Stimulated activated CD4-positive, alpha-beta T cell treated with anti-CD3 and anti-CD28 coated beads, Interleukin-1b, Interleukin-23, amount 100 ng/mL, for 4 hours (primary cell): ENCODE measurements at regions not wholly inside any gene's neighbourhood (a gene's known extent, or its start where the extent isn't known, plus 50 kb on each side); places are given as distances from the start of the nearest gene placed in this dataset.

Experiments
- DNase-seq, 2 donors: peaks; one replicate each; pipeline ENCODE4 v3.0.0-alpha.2; 2020; ENCODE audit warnings: low read depth in 2 of 2

DNA sequence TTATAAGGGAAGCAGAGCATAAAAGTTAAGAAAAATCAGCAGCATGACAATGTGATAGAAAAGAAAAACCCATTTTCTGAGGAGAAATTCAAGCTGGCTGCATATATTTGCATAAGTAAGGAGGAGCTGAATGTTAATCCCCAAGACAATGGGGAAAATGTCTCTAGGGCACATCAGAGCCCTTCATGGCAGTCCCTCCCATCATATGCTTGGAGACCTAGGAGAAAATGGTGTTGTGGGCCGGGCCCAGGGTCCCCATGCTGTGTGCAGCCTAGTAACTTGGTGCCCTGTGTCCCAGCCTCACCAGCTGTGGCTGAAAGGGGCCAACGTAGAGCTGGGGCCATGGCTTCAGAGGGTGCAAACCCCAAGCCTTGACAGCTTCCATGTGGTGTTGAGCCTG lies 100.6 kb upstream of the PLPPR4 start:
- no peak for DNase-seq

DNA sequence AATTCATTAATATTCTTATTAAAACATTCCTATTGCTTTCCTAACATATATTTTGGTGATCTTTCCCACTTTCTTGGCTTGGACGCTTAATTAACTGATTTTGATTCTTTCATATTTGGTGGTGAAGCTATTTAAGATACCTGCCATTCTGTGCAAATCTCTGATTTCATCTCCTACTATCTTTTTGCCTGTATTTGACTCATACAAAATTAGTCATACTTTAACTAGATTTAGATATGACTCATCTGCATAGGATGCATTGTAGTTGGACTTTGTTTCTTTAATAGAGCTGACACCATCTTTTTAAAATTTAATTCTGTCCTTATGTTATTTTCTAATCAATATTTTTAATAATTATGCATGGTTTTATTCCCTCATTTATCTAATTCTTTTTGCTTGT lies 93.8 kb upstream of the PLPPR4 start:
- no peak for DNase-seq

DNA sequence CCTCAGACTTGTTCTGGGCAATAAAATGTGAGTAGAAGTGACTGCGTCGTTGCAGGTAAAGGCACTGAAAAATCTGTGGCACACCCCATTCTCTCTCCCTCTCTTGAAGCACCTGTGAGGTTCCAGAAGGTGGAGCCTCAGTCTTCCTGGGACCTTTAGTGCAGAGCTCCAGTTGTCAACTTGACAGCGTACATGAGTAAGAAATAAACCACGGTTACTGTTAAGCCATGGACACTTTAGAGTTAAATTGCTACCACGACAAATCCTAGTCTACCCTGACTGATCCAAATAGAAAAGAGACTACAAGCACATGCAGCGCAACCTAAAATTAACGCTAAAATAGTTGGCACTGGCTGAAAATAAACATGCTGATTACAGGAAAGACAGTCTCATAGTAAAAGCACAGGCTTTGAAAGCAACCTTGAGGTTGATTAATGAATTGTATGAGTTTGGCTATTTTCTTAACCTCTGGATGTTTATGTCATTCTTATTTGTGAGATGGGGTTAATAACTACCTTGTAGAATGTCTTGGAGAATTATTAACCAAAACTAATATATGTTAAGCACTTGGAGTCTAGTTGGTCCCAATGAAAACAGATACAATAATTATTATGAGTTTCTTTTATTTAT lies 93.0 kb upstream of the PLPPR4 start:
- DNase-seq = no peak

DNA sequence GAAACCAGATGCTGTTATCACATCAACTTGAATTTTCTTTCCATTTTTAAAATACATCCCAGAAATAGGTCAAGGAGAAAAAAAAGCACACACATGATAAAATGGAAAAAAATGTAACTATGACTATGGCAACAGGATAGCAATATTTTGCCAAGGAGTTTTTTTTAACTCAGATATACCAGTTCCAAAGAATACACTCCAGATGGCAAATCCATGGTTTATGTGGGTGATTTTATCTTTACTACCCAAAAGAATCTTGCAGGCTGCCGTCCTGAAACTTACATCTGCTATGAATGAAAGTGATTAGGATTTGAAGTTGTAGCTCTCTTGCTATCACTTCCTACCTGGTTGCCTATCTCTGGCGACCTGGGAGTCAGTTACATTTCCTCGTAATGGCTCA lies 91.0 kb upstream of the PLPPR4 start:
- no peak for DNase-seq

DNA sequence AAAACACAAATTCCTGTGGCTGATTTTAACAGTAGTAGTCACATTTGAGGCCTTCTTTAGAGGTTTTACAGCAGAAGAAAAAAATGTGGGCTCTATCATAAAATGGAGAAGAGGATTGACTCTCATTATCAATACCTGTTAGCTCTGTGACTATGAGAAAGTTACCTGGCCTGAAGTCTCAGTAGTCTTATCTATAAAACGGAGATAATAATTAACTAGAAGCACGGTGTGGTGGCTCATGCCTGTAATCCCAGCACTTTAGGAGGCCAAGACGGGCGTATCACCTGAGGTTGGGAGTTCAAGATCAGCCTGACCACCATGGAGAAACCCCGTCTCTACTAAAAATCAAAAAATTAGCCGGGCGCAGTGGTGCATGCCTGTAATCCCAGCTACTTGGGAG lies 90.4 kb upstream of the PLPPR4 start:
- DNase-seq = no peak

- DNase-seq = no peak
Measured at GRCh38 chr1:99176753-99177152, 87.5 kb upstream of the PLPPR4 start.

- no peak for DNase-seq
Measured at GRCh38 chr1:99177465-99177864, 86.8 kb upstream of the PLPPR4 start.

DNA sequence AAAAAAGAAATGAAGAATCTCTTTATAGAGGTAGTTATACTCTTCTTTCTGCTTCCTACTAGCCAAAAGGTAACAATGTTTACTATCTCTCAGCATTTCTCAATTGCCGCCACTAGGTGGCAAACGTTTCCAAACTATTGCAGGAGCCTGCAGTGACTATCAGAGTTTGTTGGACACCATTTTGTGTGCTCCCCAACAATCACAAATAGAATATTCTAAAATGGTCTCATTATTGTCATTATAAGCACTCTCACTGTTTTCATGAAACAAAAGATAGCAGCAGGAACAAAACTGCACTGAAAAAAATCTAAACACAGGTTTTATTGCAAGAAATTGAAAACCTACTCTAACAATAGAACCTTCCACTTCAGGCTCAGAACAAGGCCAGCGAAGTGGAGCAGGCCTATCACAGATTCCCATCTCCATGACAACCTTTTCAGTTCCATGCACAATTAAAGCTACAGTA lies 83.9 kb upstream of the PLPPR4 start:
- DNase-seq = peak; percentile 29 to 37

- DNase-seq = no peak
Measured at GRCh38 chr1:99180915-99181314, 83.4 kb upstream of the PLPPR4 start.

DNA sequence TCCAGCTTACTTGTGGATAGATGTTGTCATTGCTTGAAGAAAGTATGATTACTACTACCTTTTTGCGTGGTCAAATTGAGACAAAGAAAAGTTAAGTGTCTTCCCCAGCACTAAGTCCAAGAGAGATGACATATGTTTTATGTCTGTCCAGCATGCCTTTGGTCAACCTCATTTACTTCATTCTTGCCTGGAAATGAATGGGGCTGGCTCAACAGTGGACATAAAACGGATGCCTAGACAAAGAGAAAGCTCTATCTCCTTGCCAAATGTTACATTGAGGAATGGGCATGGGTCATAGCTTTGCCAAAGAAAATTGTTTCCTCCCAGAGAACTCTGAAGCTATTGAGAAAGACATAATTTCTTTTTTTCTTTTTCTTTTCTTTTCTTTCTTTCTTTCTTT lies 82.4 kb upstream of the PLPPR4 start:
- DNase-seq = no peak

DNA sequence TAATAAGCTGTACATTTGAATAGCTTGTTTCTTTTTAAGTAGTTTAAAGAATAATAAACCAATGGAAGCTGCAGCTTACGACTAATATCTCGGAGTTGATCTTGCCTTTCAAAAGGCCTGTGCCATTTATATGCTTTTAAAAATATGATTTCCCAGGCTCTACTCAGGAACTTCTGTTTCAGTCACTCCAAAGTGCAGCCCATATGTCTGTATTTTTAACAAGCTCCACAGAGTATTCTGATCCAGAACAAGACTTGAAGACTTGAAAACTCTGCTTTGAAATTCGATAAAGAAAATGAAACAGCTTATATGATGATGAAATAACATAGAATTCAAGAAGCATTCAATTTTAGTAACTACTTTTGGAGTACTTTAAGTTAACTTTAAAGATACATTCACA lies 79.1 kb upstream of the PLPPR4 start:
- DNase-seq = no peak

GRCh38 chr1:99193431-99193830 lies 70.9 kb upstream of the PLPPR4 start:
- DNase-seq = no peak

GRCh38 chr1:99198393-99198792 lies 65.9 kb upstream of the PLPPR4 start:
- no peak for DNase-seq

- DNase-seq = no peak
Measured at GRCh38 chr1:99207216-99207615, 57.1 kb upstream of the PLPPR4 start.
